Inferior parietal cortex (tissue), 1 donor: ENCODE measurements at regions not wholly inside any gene's neighbourhood (a gene's known extent, or its start where the extent isn't known, plus 50 kb on each side); places are given as distances from the start of the nearest gene placed in this dataset.

ENCODE experiments used
- DNase-seq: peaks from one replicate; pipeline ENCODE4 v3.0.0-alpha.2; 2016; ENCODE audit errors: extremely low spot score

DNA sequence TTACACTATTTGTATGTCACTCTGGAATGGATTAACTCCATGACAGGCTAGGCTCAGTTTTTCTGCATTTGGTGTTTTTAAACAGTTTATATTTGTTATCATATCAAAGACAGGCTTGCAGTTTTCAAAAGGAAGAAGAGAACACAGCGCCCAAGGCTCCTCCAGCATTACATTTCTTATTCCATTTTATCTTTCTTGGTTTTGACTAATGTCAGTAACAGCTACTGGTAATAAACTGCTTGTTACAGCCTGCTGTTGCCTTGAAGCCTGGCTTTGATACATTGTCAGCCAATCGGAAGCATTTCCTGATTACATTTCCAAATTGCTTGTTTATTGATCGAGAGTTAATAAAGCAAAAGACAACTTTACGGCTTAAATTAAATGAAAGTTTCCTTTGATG is 166.0 kb upstream of the MDFIC start:
- DNase-seq, result no peak

DNA sequence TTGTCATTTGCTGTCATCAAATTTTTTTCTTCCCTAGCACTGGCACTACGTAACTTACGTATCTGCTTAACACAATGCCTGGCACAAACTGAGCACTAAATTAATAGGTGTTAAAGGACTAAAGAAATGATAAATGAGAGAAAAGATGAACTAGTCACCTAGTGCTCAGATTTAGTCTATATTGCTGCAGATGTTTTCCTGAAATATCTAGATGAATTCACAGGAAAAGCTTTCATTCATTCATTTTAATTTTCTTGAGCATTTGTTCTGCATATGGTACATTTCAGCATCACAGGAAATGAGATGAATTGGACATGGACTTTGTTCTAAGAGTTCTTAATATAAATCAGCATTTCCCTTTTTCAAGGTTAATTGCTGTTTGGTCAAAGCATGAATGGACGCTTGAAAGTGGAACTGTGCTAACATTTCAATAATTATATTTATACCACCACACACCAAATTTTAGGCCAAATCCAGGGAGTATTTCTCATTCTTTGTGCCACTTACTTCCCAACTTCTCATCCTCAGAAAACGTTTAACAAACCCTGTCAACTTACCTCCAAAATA is 163.2 kb upstream of the MDFIC start:
- no peak for DNase-seq

DNA sequence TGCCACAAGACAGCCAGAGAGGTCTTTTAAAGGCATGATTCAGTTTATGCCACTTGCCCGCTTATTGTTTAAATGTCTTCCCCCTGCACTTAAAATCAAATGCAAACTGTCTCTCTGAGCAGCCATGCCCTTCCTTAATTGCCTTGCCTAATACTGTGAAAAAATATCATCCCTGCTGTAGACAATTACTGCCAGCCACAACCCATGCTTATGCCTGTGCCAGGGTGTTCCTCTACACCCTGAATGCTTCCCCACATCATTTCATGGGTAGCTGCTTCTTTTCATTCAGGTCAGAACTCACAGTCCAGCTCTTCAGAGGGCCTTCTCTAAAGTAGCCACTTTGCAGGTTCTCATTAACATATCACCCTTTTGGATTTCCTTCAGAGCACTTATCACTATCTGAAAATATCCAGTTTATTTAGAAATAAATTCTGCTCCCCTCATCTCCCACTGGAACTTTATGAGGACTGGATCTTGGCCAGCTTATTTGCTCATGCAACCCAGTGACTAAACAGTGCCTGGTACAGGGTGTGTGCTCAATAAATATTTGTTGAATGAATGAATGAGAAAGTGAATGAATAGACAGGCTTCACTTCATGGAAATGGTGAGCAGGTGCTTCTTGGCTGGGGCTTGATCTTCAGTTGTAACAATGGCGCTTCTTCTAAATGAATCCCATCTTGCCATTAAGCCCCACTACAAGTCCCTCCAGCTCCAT is 162.4 kb upstream of the MDFIC start:
- no peak for DNase-seq

DNA sequence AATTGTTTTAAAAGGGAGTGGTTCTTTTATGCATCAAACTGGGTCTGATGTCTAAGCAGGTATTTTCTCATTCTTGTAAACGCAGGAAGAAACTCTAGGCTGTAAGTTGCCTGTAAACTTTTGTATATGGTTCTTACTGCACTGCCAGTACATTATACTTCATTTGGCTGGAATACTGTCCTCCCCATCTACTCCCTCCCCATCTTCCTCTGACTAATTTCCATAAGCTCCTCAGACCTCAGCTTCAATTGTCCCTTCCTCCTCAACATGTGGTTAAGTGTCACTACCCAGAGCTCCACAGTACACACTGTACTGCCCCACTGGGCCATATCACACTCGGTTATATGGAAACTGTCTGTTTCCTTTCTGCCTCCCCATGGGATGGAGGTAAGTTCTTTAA is 161.4 kb upstream of the MDFIC start:
- DNase-seq, result no peak

DNA sequence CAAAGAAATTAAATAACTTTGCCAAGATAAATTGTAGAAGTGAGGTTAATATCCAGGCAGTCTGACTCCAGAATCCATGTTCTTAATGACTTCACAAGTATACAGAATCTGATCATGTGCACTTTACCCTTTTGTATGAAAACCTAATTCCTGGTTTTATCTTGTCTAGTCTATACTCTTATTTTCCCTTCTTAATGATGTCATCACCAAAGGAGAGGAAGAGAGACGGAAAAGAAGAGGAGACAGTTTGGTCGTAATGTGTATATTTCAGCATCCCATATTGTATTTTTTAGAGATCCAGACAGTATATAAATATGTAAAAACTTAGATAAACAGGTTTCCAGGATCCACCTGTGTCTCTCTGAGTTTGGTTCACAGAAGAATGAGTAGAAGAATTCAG is 159.9 kb upstream of the MDFIC start:
- DNase-seq, result no peak

DNA sequence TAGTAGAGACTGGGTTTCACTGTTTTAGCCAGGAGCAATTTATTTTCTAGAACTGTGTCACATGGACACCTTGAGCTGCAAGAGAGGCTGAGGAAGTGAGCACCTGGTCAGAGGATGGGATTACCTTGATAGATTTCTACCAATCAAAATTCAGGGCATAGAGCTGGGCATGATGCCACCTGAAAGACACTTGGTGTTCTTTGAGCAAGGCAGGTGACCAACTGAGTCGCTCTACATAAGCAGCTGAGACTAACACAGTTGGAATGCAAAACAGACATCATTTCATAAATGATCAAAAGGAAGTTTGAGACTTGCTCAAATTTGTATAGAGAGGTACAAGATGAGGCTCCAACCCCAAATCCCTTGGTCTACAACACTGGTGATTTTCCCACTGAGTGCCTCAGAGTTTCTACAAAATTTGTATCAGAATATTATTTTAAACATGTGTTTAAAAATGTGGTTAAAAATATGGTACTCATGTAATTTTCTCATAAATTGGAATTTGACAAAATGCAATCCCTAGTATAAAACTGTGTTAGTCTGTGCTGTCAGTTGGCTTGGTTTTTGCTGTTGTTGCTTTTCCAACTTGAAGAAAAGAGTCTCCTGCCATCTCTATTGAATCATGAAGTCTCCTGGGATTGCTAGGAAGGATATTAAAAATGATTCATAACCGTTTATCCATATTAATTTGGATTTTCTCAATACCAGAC is 156.4 kb upstream of the MDFIC start:
- DNase-seq, result no peak

DNA sequence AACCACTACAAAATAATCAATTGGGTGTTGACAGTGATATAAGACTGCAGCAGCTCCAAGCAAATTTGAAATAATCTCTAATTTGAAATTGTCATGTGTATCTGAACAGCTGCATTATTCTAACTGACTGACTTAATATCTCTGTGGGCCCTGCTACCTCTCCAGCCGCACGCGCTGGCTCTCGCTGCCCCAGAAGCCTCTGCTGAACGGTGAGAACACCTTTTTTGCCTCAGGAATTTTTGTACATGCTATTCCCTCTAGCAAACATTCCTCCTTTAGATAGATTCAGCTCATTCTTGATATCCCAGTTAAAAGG is 155.9 kb upstream of the MDFIC start:
- DNase-seq, result no peak

DNA sequence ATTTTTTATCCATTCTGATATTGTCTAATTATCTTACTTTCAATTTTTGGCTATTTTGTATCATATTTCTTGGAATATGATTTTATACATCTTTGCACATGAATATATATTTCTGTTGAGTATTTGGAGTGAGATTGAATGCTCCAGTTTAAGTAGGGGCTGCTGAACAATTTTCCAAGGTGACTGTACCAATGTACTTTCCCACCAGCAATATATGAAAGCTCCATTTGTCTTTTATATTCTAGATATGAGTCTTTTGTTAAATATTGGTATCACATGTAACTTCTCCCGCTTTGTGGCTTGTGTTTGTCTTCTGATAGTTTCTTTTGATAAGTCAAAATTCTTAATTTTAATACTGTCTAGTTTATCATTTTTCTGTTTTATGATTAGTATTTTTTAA is 144.6 kb upstream of the MDFIC start:
- DNase-seq, result no peak

DNA sequence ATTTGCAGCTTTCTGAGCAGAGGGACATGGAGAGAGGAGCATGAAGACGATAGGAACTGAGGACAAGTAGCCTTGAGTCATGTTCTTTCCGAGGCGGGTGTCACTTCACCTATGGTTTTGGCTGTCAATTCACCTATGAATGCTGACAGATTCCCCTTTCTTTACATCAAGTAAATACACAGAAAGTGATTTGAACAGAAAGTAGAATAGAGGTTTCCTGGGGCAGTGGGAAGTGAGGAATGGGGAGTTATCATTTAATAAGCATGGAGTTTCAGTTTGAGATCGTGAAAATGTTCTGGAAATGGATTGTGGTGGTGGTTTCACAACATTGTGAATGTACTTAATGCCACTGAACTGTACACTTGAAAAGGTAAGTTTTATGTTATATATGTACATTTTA is 138.4 kb upstream of the MDFIC start:
- no peak for DNase-seq

DNA sequence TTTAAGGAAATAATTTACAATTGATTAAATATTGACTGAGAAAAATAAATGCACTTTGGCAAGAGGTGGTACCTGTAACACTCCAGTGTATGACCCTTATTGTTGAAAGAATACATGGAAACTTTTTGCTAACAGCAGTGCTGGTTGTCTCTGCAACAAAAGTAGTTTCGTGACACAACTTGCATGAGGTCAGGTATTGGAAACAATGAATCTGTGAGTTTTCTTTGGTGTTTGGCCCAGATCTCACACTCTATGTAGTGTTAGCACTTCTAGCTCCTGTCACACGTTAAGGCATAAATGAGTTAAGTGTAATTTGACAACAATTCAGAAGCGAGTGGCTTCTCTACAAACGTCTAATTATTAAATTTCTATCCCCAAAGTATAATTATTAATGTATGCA is 137.7 kb upstream of the MDFIC start:
- no peak for DNase-seq

DNA sequence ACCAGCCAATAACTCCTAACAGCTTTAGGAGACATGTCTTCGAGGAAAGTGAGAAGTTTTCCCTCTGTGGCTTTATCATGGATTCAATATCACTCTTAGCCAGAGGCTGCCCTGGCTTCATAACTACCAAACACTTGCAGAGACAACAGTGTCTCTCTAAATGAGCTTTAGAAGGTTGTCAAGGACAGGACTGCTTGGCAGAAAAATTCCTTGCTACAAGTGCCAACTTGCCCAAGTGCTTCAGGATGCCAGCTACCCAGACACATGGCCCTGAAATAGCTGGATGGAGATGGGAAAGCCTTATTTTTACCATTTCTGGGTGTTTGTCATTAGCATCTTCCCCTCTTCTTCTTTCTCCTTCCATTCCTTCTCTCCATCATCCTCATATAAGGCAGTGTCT is 137.1 kb upstream of the MDFIC start:
- DNase-seq, result no peak

DNA sequence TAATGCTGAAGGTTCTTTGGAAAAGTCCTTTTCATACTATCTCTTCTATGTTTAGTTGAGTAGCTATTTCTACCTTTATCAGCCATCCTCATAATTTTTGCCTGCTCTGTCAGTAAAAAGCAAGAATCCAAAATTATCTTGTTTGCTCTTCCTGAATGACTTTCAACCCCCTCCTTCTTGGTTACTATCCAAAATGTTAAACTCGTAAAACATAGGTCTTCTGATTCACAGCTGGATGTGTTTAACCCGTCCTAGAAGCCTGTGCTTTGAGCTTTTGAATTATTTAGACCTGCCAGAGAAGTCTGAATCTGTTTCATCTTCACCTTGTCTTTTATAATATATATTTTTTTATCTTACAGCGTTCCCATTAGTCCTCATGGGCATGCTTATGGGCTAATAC is 136.4 kb upstream of the MDFIC start:
- no peak for DNase-seq

DNA sequence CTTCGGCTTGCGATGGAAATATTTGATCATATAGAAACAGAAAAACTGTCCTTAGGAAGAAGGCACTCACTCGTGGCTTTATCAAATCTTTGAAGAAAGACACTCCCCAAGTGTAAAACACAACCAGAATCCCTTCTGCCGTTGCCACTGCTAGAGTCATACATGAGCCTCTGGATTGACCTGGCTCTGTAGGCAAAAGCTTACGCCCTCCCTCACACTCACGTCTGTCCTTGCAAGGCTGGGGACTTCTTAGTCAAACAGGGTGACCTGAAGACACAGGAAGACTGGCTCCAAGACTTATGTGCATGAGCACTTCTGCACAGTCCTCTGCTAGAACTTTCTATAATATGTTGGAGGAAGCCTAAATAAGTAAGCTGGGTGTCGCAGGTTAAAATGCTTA is 135.4 kb upstream of the MDFIC start:
- no peak for DNase-seq

DNA sequence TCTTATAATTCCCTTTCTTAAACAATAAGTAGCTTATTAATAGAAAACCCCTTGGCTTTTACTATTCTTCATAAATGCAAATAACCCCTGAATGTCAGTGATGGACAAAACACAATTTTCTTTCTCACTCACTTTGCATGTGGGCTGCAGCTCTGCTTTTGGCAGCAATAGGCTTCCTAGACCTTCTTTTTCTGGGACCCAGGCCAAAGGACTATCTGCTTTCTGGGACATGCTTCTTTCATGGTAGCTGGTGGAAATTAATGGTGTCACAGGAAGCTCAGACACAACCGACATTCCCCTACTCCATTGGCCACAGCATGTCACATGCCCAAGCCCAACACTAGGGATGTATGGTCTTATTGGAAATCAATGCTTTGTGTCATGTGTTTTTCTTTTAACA is 134.3 kb upstream of the MDFIC start:
- DNase-seq, result no peak

DNA sequence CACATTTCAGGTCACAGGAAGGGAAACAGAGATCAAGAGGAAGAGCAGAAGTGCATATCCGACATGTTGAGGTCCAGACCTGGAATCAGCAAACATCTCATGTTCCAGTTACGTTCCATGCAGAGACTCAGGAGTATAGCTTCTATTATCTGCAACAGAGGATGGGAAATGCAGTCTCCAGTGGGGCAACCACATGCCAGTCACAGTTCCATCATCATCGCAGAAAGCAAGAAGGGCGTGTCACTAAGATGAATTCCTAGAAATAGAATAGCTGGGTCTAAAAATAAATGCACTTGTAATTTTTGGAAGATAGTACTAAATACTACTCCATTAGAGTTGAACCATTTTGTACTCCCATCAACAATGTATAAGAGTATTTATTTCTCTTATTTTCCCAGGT is 133.2 kb upstream of the MDFIC start:
- no peak for DNase-seq

DNA sequence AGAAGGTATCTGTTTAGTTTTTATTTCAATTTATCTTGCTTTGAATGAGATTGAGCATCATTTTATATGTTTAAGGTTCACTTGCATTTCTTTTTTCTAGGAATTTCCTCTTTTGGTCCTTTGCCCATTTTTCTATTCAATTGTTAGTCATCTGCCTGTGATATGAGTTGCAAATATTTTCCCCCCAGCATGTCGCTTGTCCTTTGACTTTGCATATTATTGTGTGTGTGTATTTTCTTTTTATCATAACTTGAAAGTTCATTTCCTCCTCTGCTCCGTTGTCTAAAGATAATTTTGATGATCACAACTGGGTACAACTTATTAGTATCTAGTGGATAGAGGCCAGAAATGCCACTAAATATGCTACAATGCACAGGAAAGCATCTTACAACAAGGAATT is 132.7 kb upstream of the MDFIC start:
- DNase-seq, result no peak

DNA sequence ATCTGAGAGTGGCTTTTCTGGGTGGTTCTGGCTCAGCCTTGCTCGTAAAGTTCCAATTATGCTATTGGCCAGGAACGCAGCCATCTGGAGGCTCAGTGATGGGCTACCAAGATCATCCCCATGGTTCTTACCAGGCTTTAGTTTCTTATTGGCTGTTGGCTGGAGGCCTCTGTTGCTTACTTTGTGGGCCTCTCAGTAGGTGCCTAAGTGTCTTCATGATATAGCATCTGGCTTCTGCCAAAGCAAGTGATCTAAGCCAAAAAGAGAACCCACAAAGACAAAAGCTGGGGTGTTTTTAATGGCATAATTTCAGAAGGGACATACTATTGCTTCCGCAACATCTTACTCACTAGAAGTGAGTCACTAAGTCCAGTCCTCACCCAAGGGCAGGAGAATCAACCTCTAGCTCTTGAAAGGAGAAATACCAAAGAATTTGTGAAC is 132.0 kb upstream of the MDFIC start:
- no peak for DNase-seq

DNA sequence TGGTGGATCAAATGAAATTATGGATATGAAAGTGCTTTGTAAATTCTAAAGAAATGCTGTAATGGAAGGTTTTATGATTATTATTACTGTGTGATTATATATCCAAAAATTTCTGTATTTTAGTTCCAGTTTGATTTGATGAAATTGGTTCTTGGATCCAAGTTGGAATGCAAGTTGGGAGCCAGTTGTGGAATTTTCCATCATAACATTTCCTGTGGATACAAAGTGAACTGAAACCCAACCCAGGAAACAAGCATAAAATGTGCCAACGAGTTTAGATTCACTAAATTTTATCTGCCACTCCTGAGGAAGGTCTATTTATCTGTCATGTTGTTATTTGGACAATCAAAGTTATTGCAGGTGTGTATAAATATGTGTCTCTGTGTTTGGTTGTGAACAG is 131.4 kb upstream of the MDFIC start:
- no peak for DNase-seq

DNA sequence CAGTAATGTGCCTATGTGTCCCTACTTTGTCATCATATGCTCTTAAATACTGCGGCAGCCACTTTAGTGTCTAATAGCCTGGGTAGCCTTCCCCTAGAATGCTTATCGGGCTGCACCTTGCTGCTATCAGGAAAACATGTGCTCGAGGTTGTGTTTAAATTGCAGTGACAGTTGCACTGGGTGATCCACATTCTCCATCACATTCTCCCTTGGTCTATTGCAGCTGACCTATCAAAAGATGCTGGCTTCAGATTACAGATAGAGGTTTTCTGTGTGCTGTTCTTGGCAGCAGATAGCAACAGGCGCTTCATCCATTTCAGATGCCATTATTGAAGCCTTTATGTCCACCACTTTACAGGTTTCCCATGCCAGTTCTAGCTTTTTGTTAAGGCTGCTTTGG is 130.1 kb upstream of the MDFIC start:
- no peak for DNase-seq

DNA sequence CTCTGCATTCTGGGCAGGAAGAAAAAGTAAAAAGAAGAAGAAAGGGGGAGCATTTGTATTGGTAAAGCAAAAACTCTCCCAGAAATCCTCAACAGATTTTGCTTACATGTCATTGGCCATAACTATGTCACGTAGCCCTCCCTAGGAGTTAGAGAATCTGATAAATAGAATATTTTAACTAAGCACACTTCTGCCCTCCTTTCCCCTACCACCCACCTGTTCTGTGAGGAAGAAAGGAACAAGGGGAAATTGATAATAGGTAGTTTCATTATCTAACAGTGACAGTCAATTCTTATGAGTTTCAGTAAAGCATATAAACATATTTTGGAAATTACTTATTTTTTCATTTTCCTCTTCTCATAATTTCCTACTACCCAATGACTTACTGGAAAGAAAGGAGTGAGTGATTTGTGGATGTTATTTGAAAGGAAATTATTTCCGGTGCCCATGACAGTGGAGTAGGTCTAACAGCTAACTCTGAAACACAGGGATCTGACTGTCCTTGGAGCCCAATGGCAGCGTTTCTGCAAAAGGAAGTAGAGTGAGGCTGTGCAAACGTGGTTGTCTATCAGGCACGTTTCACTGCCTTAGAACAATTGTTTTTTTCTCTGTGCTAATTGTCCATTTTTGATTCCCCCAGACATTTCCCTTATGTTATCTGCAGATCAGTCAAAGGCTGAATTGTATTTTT is 128.6 kb upstream of the MDFIC start:
- DNase-seq, result no peak

DNA sequence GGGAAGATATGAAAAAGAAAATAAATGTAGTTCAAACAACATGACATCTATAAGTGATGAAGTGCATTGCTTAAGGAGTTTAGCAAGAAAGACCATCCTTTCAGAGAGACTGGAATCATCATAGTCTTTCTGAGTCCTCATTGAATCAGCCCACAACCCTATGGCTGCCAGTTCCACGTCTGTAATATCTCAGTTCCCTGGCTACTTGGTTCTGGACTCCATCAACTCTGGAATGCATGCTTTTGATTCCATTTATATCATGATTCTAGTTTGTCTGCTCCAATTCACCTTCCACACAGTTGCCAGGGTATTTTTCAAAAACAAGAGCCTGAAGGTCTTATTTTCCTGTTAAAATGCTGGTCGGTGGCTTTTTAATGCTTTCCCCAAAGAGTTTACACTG is 126.4 kb upstream of the MDFIC start:
- no peak for DNase-seq

DNA sequence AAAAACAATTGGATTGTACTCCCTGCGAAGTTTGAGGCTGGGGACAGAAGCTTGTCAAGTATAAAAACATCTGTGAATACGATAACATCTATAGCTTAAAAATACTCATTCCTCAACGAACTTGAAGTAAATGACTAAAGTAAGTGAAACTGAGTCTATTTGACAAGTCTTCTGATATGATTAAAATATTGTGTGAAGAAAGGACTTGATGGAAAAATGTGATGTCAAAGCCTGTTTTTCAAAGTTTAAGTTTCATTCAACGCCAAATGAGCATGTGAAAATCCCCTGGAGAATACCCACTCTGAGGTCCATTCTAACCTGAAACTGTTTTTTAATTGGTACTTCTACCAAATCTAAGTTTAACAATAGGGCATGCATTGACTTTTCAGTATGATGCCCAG is 122.3 kb upstream of the MDFIC start:
- DNase-seq, result no peak

DNA sequence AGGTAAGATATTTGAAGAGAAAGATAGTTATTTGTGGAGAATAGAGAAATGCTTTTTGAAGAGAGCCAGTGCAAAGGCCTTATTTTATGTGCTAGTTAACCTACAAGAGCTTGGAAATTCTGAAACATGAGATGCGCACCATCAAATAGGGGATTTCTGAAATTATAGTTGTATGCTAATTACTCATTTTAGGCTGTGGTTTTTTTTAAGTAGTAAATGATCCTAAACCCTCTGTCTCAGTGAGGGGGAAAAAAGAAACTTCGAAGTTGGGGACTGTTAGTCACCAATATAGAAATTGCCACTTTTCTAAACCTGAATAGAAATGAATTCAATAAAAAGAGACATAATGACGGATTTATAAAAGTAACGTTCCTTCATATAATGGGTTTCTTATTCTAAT is 119.3 kb upstream of the MDFIC start:
- no peak for DNase-seq
